Progenitor cell of endocrine pancreas (in vitro differentiated cells): ENCODE measurements at regions not wholly inside any gene's neighbourhood (a gene's known extent, or its start where the extent isn't known, plus 50 kb on each side); places are given as distances from the start of the nearest gene placed in this dataset.
"Not testable (repeated sequence)": the region's sequence is repeated elsewhere in the genome, so short reads cannot be mapped to it uniquely, and the experiment has no call there.

ENCODE experiments used
- DNase-seq: peaks from one replicate; pipeline ENCODE4 v3.0.0; 2021; ENCODE audit warnings: low spot score; ENCODE audit not compliant: unreplicated experiment
- H3K27ac Mint-ChIP-seq: 2 replicates; pipeline ENCODE4 v1.8.0; 2021; ENCODE audit warnings: mild to moderate bottlenecking, moderate library complexity, mixed read lengths
- H3K27me3 Mint-ChIP-seq: 2 replicates; pipeline ENCODE4 v1.8.0; 2021; ENCODE audit warnings: mixed read lengths
- H3K36me3 Mint-ChIP-seq: 2 replicates; pipeline ENCODE4 v1.8.0; 2022; ENCODE audit warnings: mixed read lengths; ENCODE audit not compliant: insufficient read depth
- H3K4me1 Mint-ChIP-seq: 2 replicates; pipeline ENCODE4 v1.8.0; 2021; ENCODE audit warnings: low read depth, mixed read lengths
- H3K4me3 Mint-ChIP-seq: 2 replicates; pipeline ENCODE4 v1.8.0; 2021; ENCODE audit warnings: low read depth, mild to moderate bottlenecking, moderate library complexity, mixed read lengths
- H3K9me3 Mint-ChIP-seq: 2 replicates; pipeline ENCODE4 v1.8.0; 2021; ENCODE audit warnings: low read depth, mixed read lengths
- CTCF ChIP-seq: fragments of 200-600 bp; sonication (generic); IDR thresholded peaks from one replicate; pipeline ENCODE4 v1.5.0; 2021; ENCODE audit warnings: antibody characterized with exemption, mild to moderate bottlenecking; ENCODE audit not compliant: unreplicated experiment

GRCh38 chr5:174493530-174493929 lies 230.9 kb upstream of the MSX2 start:
- Mint-ChIP-seq H3K27me3 (peaks cover 10% of the 10 kb centered on the region), H3K4me1 (no peaks in the 10 kb centered on the region)

GRCh38 chr5:174497939-174498338 lies 226.4 kb upstream of the MSX2 start:
- H3K4me1 Mint-ChIP-seq, H3K9me3 Mint-ChIP-seq, H3K36me3 Mint-ChIP-seq, DNase-seq, H3K27ac Mint-ChIP-seq, H3K4me3 Mint-ChIP-seq: not testable (repeated sequence)
- H3K27me3 Mint-ChIP-seq, result peaks cover 13% of the 10 kb centered on the region

More at GRCh38 chr5:174493530-174493929, 230.9 kb upstream of the MSX2 start:
- peaks cover 5% of the 10 kb centered on the region for H3K9me3 Mint-ChIP-seq
- no peak for DNase-seq
- no peak overlapping the region for H3K4me3 Mint-ChIP-seq
- no peak overlapping the region for H3K27ac Mint-ChIP-seq
- TF ChIP-seq CTCF, result no peak
- peaks cover 2% of the 10 kb centered on the region for H3K36me3 Mint-ChIP-seq

GRCh38 chr5:174498575-174498974 lies 225.8 kb upstream of the MSX2 start:
- not testable (repeated sequence) for H3K9me3 Mint-ChIP-seq, H3K36me3 Mint-ChIP-seq, H3K27ac Mint-ChIP-seq, DNase-seq, H3K4me1 Mint-ChIP-seq, H3K4me3 Mint-ChIP-seq
- peaks cover 10% of the 10 kb centered on the region for H3K27me3 Mint-ChIP-seq

- no peak for DNase-seq
- Mint-ChIP-seq H3K27ac (no peak overlapping the region), H3K9me3 (peaks cover 7% of the 10 kb centered on the region), H3K4me3 (no peak overlapping the region), H3K4me1 (peaks cover 5% of the 10 kb centered on the region), H3K36me3 (peaks cover 2% of the 10 kb centered on the region), H3K27me3 (peaks cover 14% of the 10 kb centered on the region)
- no peak for TF ChIP-seq CTCF
These were observed 223.7 kb upstream of the MSX2 start for GRCh38 chr5:174500636-174501035.

GRCh38 chr5:174501461-174502069 lies 222.8 kb upstream of the MSX2 start:
- TF ChIP-seq CTCF, result no peak
- DNase-seq, result no peak
- H3K27ac Mint-ChIP-seq, result no peak overlapping the region
- H3K9me3 Mint-ChIP-seq, result peaks cover 7% of the 10 kb centered on the region
- H3K36me3 Mint-ChIP-seq, result peaks cover 2% of the 10 kb centered on the region
- H3K4me1 Mint-ChIP-seq, result peaks cover 5% of the 10 kb centered on the region
- no peak overlapping the region for H3K4me3 Mint-ChIP-seq
- peaks cover 14% of the 10 kb centered on the region for H3K27me3 Mint-ChIP-seq

- H3K9me3 Mint-ChIP-seq, result peaks cover 3% of the 10 kb centered on the region
- no peak for DNase-seq
- no peak overlapping the region for H3K27ac Mint-ChIP-seq
- H3K27me3 Mint-ChIP-seq, result peaks cover 17% of the 10 kb centered on the region
- H3K4me1 Mint-ChIP-seq, result peaks cover 5% of the 10 kb centered on the region
- no peak for TF ChIP-seq CTCF
- H3K4me3 Mint-ChIP-seq, result no peak overlapping the region
- no peaks in the 10 kb centered on the region for H3K36me3 Mint-ChIP-seq
These were observed 221.3 kb upstream of the MSX2 start for GRCh38 chr5:174503086-174503460.
